ENCODE measurements at regions not wholly inside any gene's neighbourhood (a gene's known extent, or its start where the extent isn't known, plus 50 kb on each side); places are given as distances from the start of the nearest gene placed in this dataset.

DNA sequence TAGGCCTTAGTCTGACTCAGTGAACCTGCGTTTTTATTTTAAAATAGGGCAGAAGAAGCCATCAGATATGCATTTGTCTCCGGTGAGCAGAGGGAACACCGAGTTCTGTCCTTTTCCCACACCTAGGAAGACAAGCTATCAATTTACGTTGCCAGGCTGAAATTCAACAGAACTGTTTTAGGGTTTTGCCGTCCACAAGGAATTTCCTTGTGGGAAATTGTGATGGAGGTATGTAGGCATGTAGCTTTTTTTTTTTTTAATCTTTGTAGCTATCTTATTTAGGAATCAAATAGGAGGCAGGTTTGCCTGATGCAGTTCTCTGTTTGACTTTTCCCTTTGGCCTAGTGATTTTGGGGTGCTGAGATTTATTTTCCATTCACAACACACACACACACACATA, 62.0 kb upstream of the ASAP2 start:
- Histone ChIP-seq H3K27ac (no peak overlapping the region), H3K9me3 (no peaks in the 10 kb centered on the region), H3K36me3 (no peaks in the 10 kb centered on the region), H3K27me3 (no peaks in the 10 kb centered on the region), H3K4me3 (no peak overlapping the region), H3K4me1 (peaks cover 0 to 16% (median 0%) of the 10 kb centered on the region in 4 donors)
- no peak for TF ChIP-seq POLR2A (IDR thresholded peaks at IDR 0.05)
- no peak for TF ChIP-seq CTCF (IDR thresholded peaks at IDR 0.05)
- no peak for DNase-seq

DNA sequence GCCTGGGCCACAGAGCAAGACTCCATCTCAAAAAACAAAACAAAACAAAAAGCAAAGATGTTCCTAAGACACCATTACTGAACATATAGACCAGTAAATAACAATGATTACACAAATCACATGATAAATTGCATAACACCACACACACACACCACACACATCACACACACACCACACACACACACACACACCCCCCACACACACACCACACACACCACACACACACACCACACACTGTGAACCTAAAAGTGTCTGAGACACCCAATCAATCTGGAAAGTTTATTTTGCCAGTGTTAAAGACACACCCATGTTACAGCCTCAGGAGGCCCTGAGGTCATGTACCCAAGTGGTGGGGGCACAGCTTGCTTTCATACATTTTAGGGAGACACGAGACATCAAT, 62.6 kb upstream of the ASAP2 start:
- no peak for DNase-seq
- H3K27me3 ChIP-seq: no peaks in the 10 kb centered on the region
- H3K4me3 ChIP-seq: no peak overlapping the region
- no peak overlapping the region for H3K27ac ChIP-seq
- no peaks in the 10 kb centered on the region for H3K36me3 ChIP-seq
- no peaks in the 10 kb centered on the region for H3K9me3 ChIP-seq
- no peak for TF ChIP-seq CTCF (IDR thresholded peaks at IDR 0.05)
- TF ChIP-seq POLR2A (IDR thresholded peaks at IDR 0.05): no peak
- peaks cover 0 to 16% (median 0%) of the 10 kb centered on the region in 4 donors for H3K4me1 ChIP-seq

DNA sequence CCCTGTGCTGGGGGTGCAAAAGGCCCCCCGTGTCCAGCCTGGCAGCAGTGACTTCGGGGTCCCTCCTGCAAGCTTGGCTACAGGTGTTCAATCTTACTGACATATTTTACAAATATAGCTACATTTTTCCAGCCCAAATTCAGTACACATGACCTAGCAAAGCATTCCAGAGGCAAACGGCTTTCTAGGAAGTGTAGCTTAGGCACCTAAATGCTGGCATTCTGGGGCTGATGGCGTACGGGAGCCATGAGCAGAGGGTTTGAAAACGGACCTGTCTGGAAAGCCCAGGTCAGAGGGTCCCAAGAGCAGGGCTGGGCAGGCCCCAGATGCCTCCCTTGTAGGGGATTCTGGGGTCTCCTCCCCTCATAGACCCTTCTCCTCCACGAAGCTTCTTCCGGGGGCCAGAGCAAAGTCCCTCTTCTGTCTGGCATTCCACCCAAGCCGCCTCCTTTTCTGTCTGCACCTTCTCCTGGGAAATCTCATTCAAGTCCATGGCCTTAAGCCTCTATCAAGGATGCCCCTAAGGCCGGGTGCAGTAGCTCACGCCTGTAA, 63.3 kb upstream of the ASAP2 start:
- no peak for DNase-seq
- H3K4me3 ChIP-seq: peak overlapping the region in 2 of 4 donors; percentile 35 to 40
- H3K9me3 ChIP-seq: no peaks in the 10 kb centered on the region
- H3K27me3 ChIP-seq: no peaks in the 10 kb centered on the region
- peak overlapping the region in 1 of 4 donors; percentile 10 for H3K27ac ChIP-seq
- no peak for TF ChIP-seq CTCF (IDR thresholded peaks at IDR 0.05)
- no peak for TF ChIP-seq POLR2A (IDR thresholded peaks at IDR 0.05)
- no peaks in the 10 kb centered on the region for H3K36me3 ChIP-seq
- H3K4me1 ChIP-seq: peaks cover 0 to 16% (median 0%) of the 10 kb centered on the region in 4 donors

GRCh38 chr2:9142551-9143263, 63.9 kb upstream of the ASAP2 start:
- TF ChIP-seq POLR2A (IDR thresholded peaks at IDR 0.05) (peak in 1 of 2 donors; percentile 14), CTCF (IDR thresholded peaks at IDR 0.05) (peak; percentile 70 to 99 (median 96))
- Histone ChIP-seq H3K4me1 (peaks cover 0 to 16% (median 0%) of the 10 kb centered on the region in 4 donors), H3K4me3 (peak overlapping the region in 2 of 4 donors; percentile 35 to 40), H3K9me3 (no peaks in the 10 kb centered on the region), H3K36me3 (no peaks in the 10 kb centered on the region), H3K27ac (peak overlapping the region in 2 of 4 donors; percentile 10 to 45), H3K27me3 (no peaks in the 10 kb centered on the region)
- DNase-seq: peak; percentile 40 to 92 (median 89)

DNA sequence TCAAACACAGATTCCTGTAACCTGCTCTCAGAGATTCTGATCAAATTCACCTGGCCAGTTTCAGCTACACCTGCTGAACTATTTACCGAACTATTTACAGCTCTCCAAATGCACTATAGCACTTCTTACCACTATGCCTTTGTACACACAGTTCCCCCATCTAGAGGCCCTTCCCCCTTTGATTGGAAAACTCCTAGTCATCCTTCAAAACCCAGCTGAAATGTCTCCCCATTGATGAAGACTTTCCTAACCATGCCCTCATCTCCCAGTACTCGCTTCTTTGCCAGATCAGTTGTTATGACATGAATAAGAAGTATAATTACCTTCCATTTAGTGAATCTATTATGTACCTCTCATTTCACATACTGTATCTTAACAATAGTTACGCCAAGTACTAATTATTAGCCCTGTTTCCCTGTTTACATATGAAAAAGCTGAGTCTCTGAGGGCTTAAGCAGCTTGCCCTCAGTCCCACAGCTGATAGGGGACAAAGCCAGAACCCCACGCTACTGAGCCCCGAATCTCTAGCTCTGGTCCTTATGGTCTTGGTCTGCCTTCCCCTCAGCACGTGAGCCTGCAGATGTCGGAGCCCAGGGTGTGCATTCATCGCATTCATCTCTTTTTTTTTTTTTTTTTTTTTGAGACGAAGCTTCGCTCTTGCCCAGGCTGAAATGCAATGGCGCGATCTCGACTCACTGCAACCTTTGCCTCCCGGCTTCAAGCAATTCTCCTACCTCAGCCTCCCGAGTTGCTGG, 64.7 kb upstream of the ASAP2 start:
- peaks cover 0 to 20% (median 0%) of the 10 kb centered on the region in 4 donors for H3K4me1 ChIP-seq
- H3K4me3 ChIP-seq: no peak overlapping the region
- no peak overlapping the region for H3K27ac ChIP-seq
- DNase-seq: no peak
- TF ChIP-seq CTCF (IDR thresholded peaks at IDR 0.05) (no peak), POLR2A (IDR thresholded peaks at IDR 0.05) (no peak)
- H3K27me3 ChIP-seq: no peaks in the 10 kb centered on the region
- H3K9me3 ChIP-seq: no peaks in the 10 kb centered on the region
- no peaks in the 10 kb centered on the region for H3K36me3 ChIP-seq

Data from Peyer's patch (tissue), 4 donors.